BLaER1 (cell line): ENCODE measurements at regions not wholly inside any gene's neighbourhood (a gene's known extent, or its start where the extent isn't known, plus 50 kb on each side); places are given as distances from the start of the nearest gene placed in this dataset.
"Not testable (repeated sequence)": the region's sequence is repeated elsewhere in the genome, so short reads cannot be mapped to it uniquely, and the experiment has no call there.

ENCODE experiments used
- H3K27ac ChIP-seq: shearing (Covaris generic); formaldehyde crosslinking; 2 replicates; pipeline ENCODE4 v1.8.1; 2022
- H3K27me3 ChIP-seq: shearing (Covaris generic); formaldehyde crosslinking; 2 replicates; pipeline ENCODE4 v1.8.1; 2022
- H3K36me3 ChIP-seq: shearing (Covaris generic); formaldehyde crosslinking; 2 replicates; pipeline ENCODE4 v1.8.1; 2022
- H3K4me1 ChIP-seq: shearing (Covaris generic); formaldehyde crosslinking; 2 replicates; pipeline ENCODE4 v1.8.1; 2022
- H3K4me2 ChIP-seq: shearing (Covaris generic); formaldehyde crosslinking; 2 replicates; pipeline ENCODE4 v1.8.1; 2022
- H3K4me3 ChIP-seq: shearing (Covaris generic); formaldehyde crosslinking; 2 replicates; pipeline ENCODE4 v1.8.1; 2022
- H3K9ac ChIP-seq: shearing (Covaris generic); formaldehyde crosslinking; 2 replicates; pipeline ENCODE4 v1.8.1; 2022
- H3K9me3 ChIP-seq: shearing (Covaris generic); formaldehyde crosslinking; 2 replicates; pipeline ENCODE4 v1.8.1; 2022
- H4K20me1 ChIP-seq: shearing (Covaris generic); formaldehyde crosslinking; 2 replicates; pipeline ENCODE4 v1.8.1; 2022
- Cebpa-rat ChIP-seq: shearing (Covaris generic); IDR thresholded peaks from 2 replicates; pipeline ENCODE4 v1.8.1; 2022

- H3K36me3 ChIP-seq = no peaks in the 10 kb centered on the region
- H3K4me3 ChIP-seq = no peak overlapping the region
- H3K27me3 ChIP-seq = no peaks in the 10 kb centered on the region
- no peak overlapping the region for H3K27ac ChIP-seq
- no peak overlapping the region for H3K9ac ChIP-seq
- H3K9me3 ChIP-seq = peaks cover 6% of the 10 kb centered on the region; the same call in 1 of the 2 replicates
- no peak for TF ChIP-seq Cebpa-rat
- no peaks in the 10 kb centered on the region for H4K20me1 ChIP-seq
- peaks cover 14% of the 10 kb centered on the region for H3K4me1 ChIP-seq
- no peak overlapping the region for H3K4me2 ChIP-seq
Observed at GRCh38 chr6:134391205-134391604, 73.3 kb upstream of the SGK1 start.

GRCh38 chr6:134389658-134390057 is 71.7 kb upstream of the SGK1 start:
- TF ChIP-seq Cebpa-rat = no peak
- Histone ChIP-seq H3K4me3 (no peak overlapping the region), H3K4me1 (peaks cover 14% of the 10 kb centered on the region), H3K4me2 (peak overlapping the region; percentile 26), H3K9ac (no peak overlapping the region), H3K36me3 (no peaks in the 10 kb centered on the region), H4K20me1 (no peaks in the 10 kb centered on the region), H3K27ac (no peak overlapping the region), H3K27me3 (no peaks in the 10 kb centered on the region), H3K9me3 (peaks cover 7% of the 10 kb centered on the region; the same call in 1 of the 2 replicates)

- H3K27ac ChIP-seq = no peak overlapping the region
- H3K9me3 ChIP-seq = peaks cover 7% of the 10 kb centered on the region; the same call in 1 of the 2 replicates
- H3K4me2 ChIP-seq = peak overlapping the region; percentile 26; the same call in 1 of the 2 replicates
- H3K36me3 ChIP-seq = no peaks in the 10 kb centered on the region
- no peaks in the 10 kb centered on the region for H3K27me3 ChIP-seq
- peaks cover 14% of the 10 kb centered on the region for H3K4me1 ChIP-seq
- TF ChIP-seq Cebpa-rat = no peak
- H4K20me1 ChIP-seq = no peaks in the 10 kb centered on the region
- H3K9ac ChIP-seq = no peak overlapping the region
- H3K4me3 ChIP-seq = no peak overlapping the region
Observed at GRCh38 chr6:134389129-134389528, 71.2 kb upstream of the SGK1 start.

- H3K9ac ChIP-seq, H3K36me3 ChIP-seq, H3K27ac ChIP-seq, H3K4me2 ChIP-seq, H4K20me1 ChIP-seq, H3K9me3 ChIP-seq, H3K4me3 ChIP-seq, H3K27me3 ChIP-seq: not testable (repeated sequence)
- peaks cover 14% of the 10 kb centered on the region for H3K4me1 ChIP-seq
Observed at GRCh38 chr6:134386482-134386881, 68.6 kb upstream of the SGK1 start.

- no peak for TF ChIP-seq Cebpa-rat
- Histone ChIP-seq H3K4me1 (peaks cover under 1% of the 10 kb centered on the region), H3K27me3 (no peaks in the 10 kb centered on the region), H3K9me3 (peaks cover 7% of the 10 kb centered on the region; the same call in 1 of the 2 replicates), H3K9ac (no peak overlapping the region), H3K4me3 (no peak overlapping the region), H3K36me3 (no peaks in the 10 kb centered on the region), H3K27ac (no peak overlapping the region), H4K20me1 (no peaks in the 10 kb centered on the region), H3K4me2 (no peak overlapping the region)
Observed at GRCh38 chr6:134381959-134382358, 64.0 kb upstream of the SGK1 start.

- Histone ChIP-seq H3K4me1 (peaks cover 6% of the 10 kb centered on the region), H3K4me2 (no peak overlapping the region), H3K4me3 (no peak overlapping the region), H3K27ac (no peak overlapping the region), H3K9me3 (no peaks in the 10 kb centered on the region), H3K9ac (no peak overlapping the region), H3K27me3 (no peaks in the 10 kb centered on the region), H4K20me1 (no peaks in the 10 kb centered on the region), H3K36me3 (no peaks in the 10 kb centered on the region)
- no peak for TF ChIP-seq Cebpa-rat
Observed at GRCh38 chr6:134379599-134379998, 61.7 kb upstream of the SGK1 start.

GRCh38 chr6:134379076-134379475 is 61.2 kb upstream of the SGK1 start:
- Histone ChIP-seq H3K9ac (no peak overlapping the region), H3K36me3 (no peaks in the 10 kb centered on the region), H3K27me3 (no peaks in the 10 kb centered on the region), H3K27ac (no peak overlapping the region), H3K4me3 (no peak overlapping the region), H3K4me2 (no peak overlapping the region), H3K4me1 (peaks cover 10% of the 10 kb centered on the region), H3K9me3 (no peaks in the 10 kb centered on the region), H4K20me1 (no peaks in the 10 kb centered on the region)
- no peak for TF ChIP-seq Cebpa-rat

- no peak overlapping the region for H3K27ac ChIP-seq
- no peaks in the 10 kb centered on the region for H4K20me1 ChIP-seq
- H3K36me3 ChIP-seq = no peaks in the 10 kb centered on the region
- no peak overlapping the region for H3K9ac ChIP-seq
- H3K4me1 ChIP-seq = peaks cover 17% of the 10 kb centered on the region
- no peak overlapping the region for H3K4me2 ChIP-seq
- H3K9me3 ChIP-seq = no peaks in the 10 kb centered on the region
- no peak overlapping the region for H3K4me3 ChIP-seq
- TF ChIP-seq Cebpa-rat = no peak
- H3K27me3 ChIP-seq = no peaks in the 10 kb centered on the region
Observed at GRCh38 chr6:134378426-134378825, 60.5 kb upstream of the SGK1 start.

- Histone ChIP-seq H3K36me3 (no peaks in the 10 kb centered on the region), H3K4me3 (no peak overlapping the region), H3K4me1 (peaks cover 28% of the 10 kb centered on the region), H3K9me3 (no peaks in the 10 kb centered on the region), H4K20me1 (no peaks in the 10 kb centered on the region), H3K27ac (no peak overlapping the region), H3K9ac (no peak overlapping the region), H3K27me3 (no peaks in the 10 kb centered on the region), H3K4me2 (no peak overlapping the region)
- TF ChIP-seq Cebpa-rat = no peak
Observed at GRCh38 chr6:134376785-134377184, 58.9 kb upstream of the SGK1 start.

GRCh38 chr6:134375220-134375580 is 57.3 kb upstream of the SGK1 start:
- Histone ChIP-seq H3K27me3 (no peaks in the 10 kb centered on the region), H4K20me1 (no peaks in the 10 kb centered on the region), H3K4me1 (peaks cover 28% of the 10 kb centered on the region), H3K9me3 (no peaks in the 10 kb centered on the region), H3K4me2 (no peak overlapping the region), H3K4me3 (no peak overlapping the region), H3K36me3 (no peaks in the 10 kb centered on the region), H3K9ac (no peak overlapping the region), H3K27ac (no peak overlapping the region)
- no peak for TF ChIP-seq Cebpa-rat

GRCh38 chr6:134374491-134375219 is 56.7 kb upstream of the SGK1 start:
- H3K4me2 ChIP-seq = peak overlapping the region; percentile 50; the same call in 1 of the 2 replicates
- H3K27ac ChIP-seq = no peak overlapping the region
- no peak overlapping the region for H3K9ac ChIP-seq

More at GRCh38 chr6:134374491-134375219, 56.7 kb upstream of the SGK1 start:
- Histone ChIP-seq H4K20me1 (no peaks in the 10 kb centered on the region), H3K27me3 (no peaks in the 10 kb centered on the region), H3K4me1 (peaks cover 28% of the 10 kb centered on the region), H3K36me3 (no peaks in the 10 kb centered on the region), H3K9me3 (no peaks in the 10 kb centered on the region), H3K4me3 (no peak overlapping the region)
- no peak for TF ChIP-seq Cebpa-rat
